ENCODE measurements at regions not wholly inside any gene's neighbourhood (a gene's known extent, or its start where the extent isn't known, plus 50 kb on each side); places are given as distances from the start of the nearest gene placed in this dataset.

DNA sequence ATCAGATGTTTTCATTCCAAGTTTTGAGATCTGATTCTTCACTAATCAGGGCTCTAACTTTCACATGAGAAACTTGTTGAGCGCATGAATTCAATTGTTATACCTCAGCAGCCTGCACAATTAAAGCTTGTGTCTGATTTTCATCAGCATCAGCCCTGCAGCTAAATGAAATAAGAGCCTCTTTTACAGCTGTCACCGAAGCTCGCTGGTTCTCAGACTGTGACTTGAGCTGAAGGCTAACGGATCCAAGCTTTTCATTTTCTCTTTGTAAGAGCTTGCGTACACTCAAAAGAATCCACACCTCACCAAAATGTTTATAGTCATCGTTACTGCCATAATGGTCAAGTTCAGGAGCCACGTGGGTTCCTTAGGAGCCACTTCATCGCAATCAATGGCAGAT lies 65.5 kb upstream of the BEGAIN start:
- ChIA-PET POLR2A (no interaction called here), CTCF (interaction anchor here (0.6 to 3.7 kb wide), 13 partner anchors 10 to 275 kb away, joined by 3 to 39 read pairs (median 5); no protein-coding TSS in a partner anchor)
- no peak for DNase-seq (ENCODE audit: extremely low spot score)
- TF ChIP-seq HDGF (IDR thresholded peaks at IDR 0.05; ENCODE audit: borderline replicate concordance) (no peak), NFRKB (IDR thresholded peaks at IDR 0.05) (no peak), L3MBTL2 (conservative IDR thresholded peaks at IDR 0.05) (no peak), ZNF384 (IDR thresholded peaks at IDR 0.05) (no peak), ELF4 (IDR thresholded peaks at IDR 0.05) (no peak), FOXA1 (IDR thresholded peaks at IDR 0.05) (no peak), SUZ12 (IDR thresholded peaks at IDR 0.05) (no peak), SP1 (IDR thresholded peaks at IDR 0.05) (no peak), ARNT (IDR thresholded peaks at IDR 0.05) (no peak)
- TF ChIP-seq, protein P1, sequence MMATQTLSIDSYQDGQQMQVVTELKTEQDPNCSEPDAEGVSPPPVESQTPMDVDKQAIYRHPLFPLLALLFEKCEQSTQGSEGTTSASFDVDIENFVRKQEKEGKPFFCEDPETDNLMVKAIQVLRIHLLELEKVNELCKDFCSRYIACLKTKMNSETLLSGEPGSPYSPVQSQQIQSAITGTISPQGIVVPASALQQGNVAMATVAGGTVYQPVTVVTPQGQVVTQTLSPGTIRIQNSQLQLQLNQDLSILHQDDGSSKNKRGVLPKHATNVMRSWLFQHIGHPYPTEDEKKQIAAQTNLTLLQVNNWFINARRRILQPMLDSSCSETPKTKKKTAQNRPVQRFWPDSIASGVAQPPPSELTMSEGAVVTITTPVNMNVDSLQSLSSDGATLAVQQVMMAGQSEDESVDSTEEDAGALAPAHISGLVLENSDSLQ (IDR thresholded peaks at IDR 0.05): no peak

DNA sequence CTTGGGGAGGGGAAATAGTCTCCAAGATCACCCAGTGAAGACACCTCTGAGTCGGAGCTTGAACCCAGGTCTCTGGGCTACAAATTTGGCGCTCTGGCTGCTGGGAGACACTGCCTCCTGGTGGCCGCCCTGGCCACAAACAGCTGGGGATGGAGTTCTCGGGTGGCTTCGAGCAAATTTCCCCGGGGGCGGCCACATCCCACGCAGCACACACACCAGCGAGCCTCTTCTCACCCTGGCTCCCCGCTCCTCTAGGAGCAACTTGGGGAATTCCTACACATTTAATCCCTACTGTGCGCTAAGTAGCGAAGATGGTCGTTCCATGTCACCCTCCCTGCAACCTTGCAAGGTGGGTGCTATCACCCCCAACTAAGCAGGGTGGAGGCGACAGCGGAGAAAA lies 66.2 kb upstream of the BEGAIN start:
- no peak for TF ChIP-seq CTBP1 (IDR thresholded peaks at IDR 0.05; ENCODE audit: borderline replicate concordance)
- no peak for TF ChIP-seq L3MBTL2 (conservative IDR thresholded peaks at IDR 0.05)
- no peak for TF ChIP-seq NFRKB (IDR thresholded peaks at IDR 0.05)
- TF ChIP-seq, protein P1 (IDR thresholded peaks at IDR 0.05): no peak
- no peak for TF ChIP-seq TARDBP (IDR thresholded peaks at IDR 0.05)
- TF ChIP-seq ELF4 (IDR thresholded peaks at IDR 0.05): no peak
- TF ChIP-seq HDGF (IDR thresholded peaks at IDR 0.05; ENCODE audit: borderline replicate concordance): no peak
- no peak for TF ChIP-seq LEF1 (IDR thresholded peaks at IDR 0.05; ENCODE audit: borderline replicate concordance)
- CTCF ChIA-PET: interaction anchor here (0.5 to 3.7 kb wide), 12 partner anchors 9 to 410 kb away, joined by 3 to 39 read pairs (median 4); no protein-coding TSS in a partner anchor
- peak; percentile 55 for DNase-seq (ENCODE audit: extremely low spot score)
- POLR2A ChIA-PET: no interaction called here

DNA sequence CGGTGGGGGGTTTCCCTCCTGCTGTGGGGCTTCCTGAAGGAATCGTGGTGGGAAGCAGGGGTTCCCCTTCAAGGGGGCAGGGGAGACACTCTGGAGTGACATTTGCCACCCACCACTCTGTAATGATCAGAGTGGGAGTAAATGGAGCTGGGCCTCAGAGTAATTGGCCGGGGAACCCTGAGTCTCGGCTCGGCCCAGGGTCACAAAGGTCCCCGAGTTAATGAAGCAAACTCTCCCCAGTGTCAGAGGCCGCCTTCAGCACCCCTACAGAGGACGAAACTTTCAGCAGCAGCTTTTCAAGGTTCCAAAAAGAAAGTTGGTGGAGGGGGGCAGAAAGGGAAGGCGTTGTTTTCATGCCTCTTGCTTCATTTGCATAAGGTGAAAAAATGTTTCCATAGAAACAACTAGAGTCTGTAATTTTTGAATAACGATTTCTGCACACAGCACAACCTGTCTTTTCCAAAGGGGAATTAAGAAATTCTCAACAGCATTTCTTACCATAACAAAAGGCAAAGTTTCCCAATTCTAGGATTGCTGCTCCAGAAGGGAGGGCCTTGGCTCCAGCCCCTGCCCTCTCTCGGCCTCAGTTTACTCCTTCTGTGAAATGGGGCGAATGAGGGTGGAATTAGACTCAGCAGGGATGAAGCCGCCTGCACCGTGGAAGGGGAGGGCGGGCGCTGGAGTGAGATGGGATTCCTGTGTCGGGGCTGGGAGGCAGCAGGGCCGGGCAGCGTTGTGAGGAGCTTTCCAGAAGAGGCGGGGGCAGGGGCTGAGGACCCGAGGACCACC lies 67.0 kb upstream of the BEGAIN start:
- CTCF ChIA-PET: interaction anchor here (0.5 to 3.7 kb wide), 10 partner anchors 8 to 410 kb away, joined by 3 to 39 read pairs (median 4); no protein-coding TSS in a partner anchor
- TF ChIP-seq SUZ12 (IDR thresholded peaks at IDR 0.05): no peak
- TF ChIP-seq L3MBTL2 (conservative IDR thresholded peaks at IDR 0.05): no peak
- TF ChIP-seq FOXA1 (IDR thresholded peaks at IDR 0.05): no peak
- TF ChIP-seq FOXK2 (IDR thresholded peaks at IDR 0.05): no peak
- TF ChIP-seq FOXM1 (IDR thresholded peaks at IDR 0.05; ENCODE audit: borderline replicate concordance): no peak
- DNase-seq (ENCODE audit: extremely low spot score): no peak
- POLR2A ChIA-PET: no interaction called here

DNA sequence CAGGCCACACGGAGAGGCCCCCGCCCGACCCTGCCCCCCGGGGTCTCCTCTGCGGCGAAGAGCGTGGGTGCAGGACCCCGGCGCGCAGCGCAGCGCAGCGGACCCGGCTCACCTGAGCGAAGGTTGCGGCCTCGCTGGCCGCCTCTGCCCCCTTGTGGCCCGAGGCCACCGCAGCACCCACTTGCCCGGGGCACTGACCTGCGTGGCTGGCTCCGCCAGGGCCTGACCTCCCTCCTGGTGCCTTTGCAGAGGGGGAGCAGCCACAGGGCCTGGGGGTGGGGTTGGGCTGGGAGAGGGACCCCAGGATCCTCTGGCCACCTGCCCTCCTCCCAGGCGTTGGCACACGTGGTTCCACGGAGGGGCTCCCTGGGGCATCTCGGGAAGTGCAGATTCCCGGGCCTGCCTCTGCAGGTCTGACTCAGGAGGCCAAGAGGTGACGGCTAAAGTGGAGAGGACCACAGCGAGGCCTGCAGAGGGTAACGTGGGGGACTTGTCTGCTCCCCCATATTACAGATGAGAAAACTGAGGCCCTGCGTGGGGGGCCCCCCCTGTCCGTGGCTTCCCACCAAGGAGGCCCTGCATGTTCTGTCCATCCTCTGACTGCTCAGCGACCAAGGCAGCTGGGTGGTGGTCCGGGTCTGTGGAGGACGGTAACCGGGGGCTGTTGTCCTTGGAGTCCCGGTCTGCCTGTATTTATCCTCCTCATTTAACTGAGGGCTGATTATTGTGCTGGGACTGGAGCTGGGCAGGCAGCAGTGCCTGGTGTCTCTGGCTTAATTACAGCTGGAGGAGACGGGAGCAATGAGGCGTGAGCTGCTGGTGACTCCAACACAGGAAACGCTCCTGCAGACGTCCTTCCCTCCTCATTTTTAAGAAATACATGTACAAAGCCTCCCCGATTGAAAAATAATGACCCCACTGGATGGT lies 67.9 kb upstream of the BEGAIN start:
- DNase-seq (ENCODE audit: extremely low spot score): peak; percentile 59
- ChIA-PET POLR2A (no interaction called here), CTCF (interaction anchor here (0.6 to 3.7 kb wide), 4 partner anchors 50 to 271 kb away, joined by 4 to 39 read pairs (median 4); no protein-coding TSS in a partner anchor)
- no peak for TF ChIP-seq FOXK2 (IDR thresholded peaks at IDR 0.05)
- TF ChIP-seq ARNT (IDR thresholded peaks at IDR 0.05): no peak
- no peak for TF ChIP-seq ZNF384 (IDR thresholded peaks at IDR 0.05)
- TF ChIP-seq CTBP1 (IDR thresholded peaks at IDR 0.05; ENCODE audit: borderline replicate concordance): no peak
- no peak for TF ChIP-seq L3MBTL2 (conservative IDR thresholded peaks at IDR 0.05)
- TF ChIP-seq FOXM1 (IDR thresholded peaks at IDR 0.05; ENCODE audit: borderline replicate concordance): no peak
- TF ChIP-seq, protein P1 (IDR thresholded peaks at IDR 0.05): no peak
- TF ChIP-seq NFRKB (IDR thresholded peaks at IDR 0.05): no peak
- no peak for TF ChIP-seq ELF4 (IDR thresholded peaks at IDR 0.05)
- TF ChIP-seq FOXA1 (IDR thresholded peaks at IDR 0.05): no peak
- no peak for TF ChIP-seq LEF1 (IDR thresholded peaks at IDR 0.05; ENCODE audit: borderline replicate concordance)
- TF ChIP-seq BHLHE40 (IDR thresholded peaks at IDR 0.05; ENCODE audit: borderline replicate concordance): no peak
- TF ChIP-seq SP1 (IDR thresholded peaks at IDR 0.05): no peak
- TF ChIP-seq SUZ12 (IDR thresholded peaks at IDR 0.05): no peak
- no peak for TF ChIP-seq HDGF (IDR thresholded peaks at IDR 0.05; ENCODE audit: borderline replicate concordance)
- TF ChIP-seq TARDBP (IDR thresholded peaks at IDR 0.05): no peak

DNA sequence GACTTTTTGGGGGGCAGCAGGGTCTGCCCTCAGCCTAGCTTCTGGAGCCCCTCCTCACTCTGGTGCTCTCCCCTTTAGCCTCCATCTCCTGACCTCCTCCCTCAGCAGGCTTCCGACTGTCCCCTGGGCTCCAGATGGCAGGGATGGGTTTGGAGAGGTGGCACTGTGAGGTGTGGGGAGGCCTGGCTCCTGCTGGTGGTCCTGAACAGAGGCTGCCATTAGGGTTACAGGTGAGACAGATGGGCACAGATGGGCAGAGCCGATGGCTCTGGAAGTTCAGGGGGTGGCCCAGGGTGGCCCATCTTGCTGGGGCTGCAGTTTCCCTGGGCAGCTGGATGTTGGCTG lies 68.5 kb upstream of the BEGAIN start:
- POLR2A ChIA-PET: no interaction called here
- TF ChIP-seq ELF4 (IDR thresholded peaks at IDR 0.05) (no peak), HDGF (IDR thresholded peaks at IDR 0.05; ENCODE audit: borderline replicate concordance) (no peak), BHLHE40 (IDR thresholded peaks at IDR 0.05; ENCODE audit: borderline replicate concordance) (no peak), FOXA1 (IDR thresholded peaks at IDR 0.05) (no peak), FOXM1 (IDR thresholded peaks at IDR 0.05; ENCODE audit: borderline replicate concordance) (no peak), SUZ12 (IDR thresholded peaks at IDR 0.05) (no peak), ARNT (IDR thresholded peaks at IDR 0.05) (no peak), FOXK2 (IDR thresholded peaks at IDR 0.05) (no peak), TARDBP (IDR thresholded peaks at IDR 0.05) (no peak), LEF1 (IDR thresholded peaks at IDR 0.05; ENCODE audit: borderline replicate concordance) (no peak), CTBP1 (IDR thresholded peaks at IDR 0.05; ENCODE audit: borderline replicate concordance) (no peak), SP1 (IDR thresholded peaks at IDR 0.05) (no peak), ZNF384 (IDR thresholded peaks at IDR 0.05) (no peak)
- TF ChIP-seq, protein P1 (IDR thresholded peaks at IDR 0.05): no peak
- CTCF ChIA-PET: interaction anchor here (0.7 to 1.5 kb wide), 4 partner anchors 10 to 270 kb away, joined by 3 to 5 read pairs (median 4); no protein-coding TSS in a partner anchor
- DNase-seq (ENCODE audit: extremely low spot score): no peak
